Fibroblast of mammary gland (primary cell): ENCODE measurements at regions not wholly inside any gene's neighbourhood (a gene's known extent, or its start where the extent isn't known, plus 50 kb on each side); places are given as distances from the start of the nearest gene placed in this dataset.
"Not testable (repeated sequence)": the region's sequence is repeated elsewhere in the genome, so short reads cannot be mapped to it uniquely, and the experiment has no call there.

Source experiments
- DNase-seq: peaks from one replicate; pipeline ENCODE4 v3.0.0-alpha.2; 2010; ENCODE audit warnings: low read depth
- H3K4me3 ChIP-seq: 2 replicates; pipeline ENCODE4 v1.5.1; 2011; ENCODE audit warnings: low read depth, mild to moderate bottlenecking, low read length, moderate library complexity; ENCODE audit not compliant: control insufficient read depth
- CTCF ChIP-seq: conservative IDR thresholded peaks from 2 replicates; pipeline ENCODE4 v1.5.1; 2011; ENCODE audit warnings: low read depth, low read length, inconsistent platforms; ENCODE audit not compliant: control insufficient read depth, insufficient read depth

- no peak for TF ChIP-seq CTCF
- DNase-seq, result no peak
- no peak overlapping the region for H3K4me3 ChIP-seq
These were observed 329.6 kb downstream of the SLITRK5 start for GRCh38 chr13:88000787-88001186.

- H3K4me3 ChIP-seq, result no peak overlapping the region
- peak; percentile 19 for TF ChIP-seq CTCF
These were observed 334.0 kb downstream of the SLITRK5 start for GRCh38 chr13:88005188-88005587.

GRCh38 chr13:88014527-88014926 is 343.4 kb downstream of the SLITRK5 start:
- DNase-seq, result peak; percentile 12
- H3K4me3 ChIP-seq, result no peak overlapping the region
- TF ChIP-seq CTCF, result no peak

More at GRCh38 chr13:88005188-88005587, 334.0 kb downstream of the SLITRK5 start:
- DNase-seq, result peak; percentile 3

GRCh38 chr13:88022431-88023208 is 351.4 kb downstream of the SLITRK5 start:
- TF ChIP-seq CTCF, result no peak
- DNase-seq, result peak; percentile 45
- no peak overlapping the region for H3K4me3 ChIP-seq

- DNase-seq, result no peak
- no peak for TF ChIP-seq CTCF
- H3K4me3 ChIP-seq, result no peak overlapping the region
These were observed 355.1 kb downstream of the SLITRK5 start for GRCh38 chr13:88026241-88026640.

GRCh38 chr13:88031980-88032559 is 360.9 kb downstream of the SLITRK5 start:
- no peak for TF ChIP-seq CTCF
- DNase-seq, result peak; percentile 50
- H3K4me3 ChIP-seq, result no peak overlapping the region

- DNase-seq, H3K4me3 ChIP-seq: not testable (repeated sequence)
These were observed 365.0 kb downstream of the SLITRK5 start for GRCh38 chr13:88036205-88036604.
